Colonic mucosa (tissue), 4 donors: ENCODE measurements at regions not wholly inside any gene's neighbourhood (a gene's known extent, or its start where the extent isn't known, plus 50 kb on each side); places are given as distances from the start of the nearest gene placed in this dataset.

Experiments used
- DNase-seq: peaks from one replicate; pipeline ENCODE4 v3.0.0-alpha.2; 2020
- H3K27ac ChIP-seq: fragments of 200-600 bp; one replicate; pipeline ENCODE4 v1.8.0; 2021
- H3K27me3 ChIP-seq: fragments of 200-600 bp; one replicate; pipeline ENCODE4 v1.8.0; 2021
- H3K36me3 ChIP-seq: fragments of 200-600 bp; one replicate; pipeline ENCODE4 v1.8.0; 2021
- H3K4me1 ChIP-seq: fragments of 200-600 bp; one replicate; pipeline ENCODE4 v1.8.0; 2021; ENCODE audit warnings: mild to moderate bottlenecking
- H3K4me3 ChIP-seq: fragments of 200-600 bp; one replicate; pipeline ENCODE4 v1.8.0; 2021
- H3K9ac ChIP-seq, 2 donors: one replicate each; pipeline ENCODE4 v1.7.0; 2013; ENCODE audit warnings: control low read depth in 2 of 2, low read depth in 2 of 2, low read length in 2 of 2
- H3K9me3 ChIP-seq: fragments of 200-600 bp; one replicate; pipeline ENCODE4 v1.8.0; 2021
- CTCF ChIP-seq: fragments of 200-600 bp; IDR thresholded peaks from one replicate; pipeline ENCODE4 v1.8.0; 2022; ENCODE audit warnings: antibody characterized with exemption, mild to moderate bottlenecking
- intact Hi-C: fragments of 100-400 bp; cut with DNase I; formaldehyde crosslinking; loops from one replicate; pipeline ENCODE4 v1.14.1; 2022
- donor health status: healthy.
- donor health status: DM: no; HTN: no; CAD: no.
- donor health status: DM: no; HTN: no; CAD: no.

GRCh38 chr6:142500250-142500786 lies 198.5 kb downstream of the ADGRG6 start:
- no peak for DNase-seq
- Histone ChIP-seq H3K9ac (no peak overlapping the region), H3K9me3 (no peaks in the 10 kb centered on the region), H3K27me3 (no peaks in the 10 kb centered on the region), H3K4me1 (no peaks in the 10 kb centered on the region), H3K27ac (no peak overlapping the region), H3K36me3 (no peaks in the 10 kb centered on the region), H3K4me3 (no peak overlapping the region)
- intact Hi-C loops: no loop called here
- no peak for TF ChIP-seq CTCF

- no peaks in the 10 kb centered on the region for H3K27me3 ChIP-seq
- no peak for DNase-seq
- no peaks in the 10 kb centered on the region for H3K36me3 ChIP-seq
- H3K4me1 ChIP-seq: no peaks in the 10 kb centered on the region
- no peak overlapping the region for H3K9ac ChIP-seq
- H3K4me3 ChIP-seq: no peak overlapping the region
- H3K27ac ChIP-seq: no peak overlapping the region
- intact Hi-C loops: no loop called here
- H3K9me3 ChIP-seq: no peaks in the 10 kb centered on the region
- TF ChIP-seq CTCF: no peak
Measured at GRCh38 chr6:142501795-142502194, 200.0 kb downstream of the ADGRG6 start.

GRCh38 chr6:142507065-142507464 lies 205.3 kb downstream of the ADGRG6 start:
- Histone ChIP-seq H3K4me3 (no peak overlapping the region), H3K27ac (no peak overlapping the region), H3K27me3 (no peaks in the 10 kb centered on the region), H3K9me3 (no peaks in the 10 kb centered on the region), H3K9ac (no peak overlapping the region), H3K4me1 (no peaks in the 10 kb centered on the region), H3K36me3 (no peaks in the 10 kb centered on the region)
- intact Hi-C loops: no loop called here
- no peak for TF ChIP-seq CTCF
- DNase-seq: no peak

GRCh38 chr6:142510211-142510610 lies 208.4 kb downstream of the ADGRG6 start:
- H3K27ac ChIP-seq: no peak overlapping the region
- no peaks in the 10 kb centered on the region for H3K9me3 ChIP-seq
- intact Hi-C loops: no loop called here
- H3K4me3 ChIP-seq: no peak overlapping the region
- TF ChIP-seq CTCF: no peak
- no peaks in the 10 kb centered on the region for H3K4me1 ChIP-seq
- no peaks in the 10 kb centered on the region for H3K27me3 ChIP-seq
- no peak overlapping the region for H3K9ac ChIP-seq
- DNase-seq: no peak
- no peaks in the 10 kb centered on the region for H3K36me3 ChIP-seq

- H3K4me1 ChIP-seq: no peaks in the 10 kb centered on the region
- no peak for TF ChIP-seq CTCF
- DNase-seq: no peak
- H3K9me3 ChIP-seq: no peaks in the 10 kb centered on the region
- H3K36me3 ChIP-seq: no peaks in the 10 kb centered on the region
- no peak overlapping the region for H3K9ac ChIP-seq
- H3K27ac ChIP-seq: no peak overlapping the region
- H3K27me3 ChIP-seq: no peaks in the 10 kb centered on the region
- intact Hi-C loops: no loop called here
- H3K4me3 ChIP-seq: no peak overlapping the region
Measured at GRCh38 chr6:142518126-142518525, 216.3 kb downstream of the ADGRG6 start.
